ENCODE measurements at regions not wholly inside any gene's neighbourhood (a gene's known extent, or its start where the extent isn't known, plus 50 kb on each side); places are given as distances from the start of the nearest gene placed in this dataset.

DNA sequence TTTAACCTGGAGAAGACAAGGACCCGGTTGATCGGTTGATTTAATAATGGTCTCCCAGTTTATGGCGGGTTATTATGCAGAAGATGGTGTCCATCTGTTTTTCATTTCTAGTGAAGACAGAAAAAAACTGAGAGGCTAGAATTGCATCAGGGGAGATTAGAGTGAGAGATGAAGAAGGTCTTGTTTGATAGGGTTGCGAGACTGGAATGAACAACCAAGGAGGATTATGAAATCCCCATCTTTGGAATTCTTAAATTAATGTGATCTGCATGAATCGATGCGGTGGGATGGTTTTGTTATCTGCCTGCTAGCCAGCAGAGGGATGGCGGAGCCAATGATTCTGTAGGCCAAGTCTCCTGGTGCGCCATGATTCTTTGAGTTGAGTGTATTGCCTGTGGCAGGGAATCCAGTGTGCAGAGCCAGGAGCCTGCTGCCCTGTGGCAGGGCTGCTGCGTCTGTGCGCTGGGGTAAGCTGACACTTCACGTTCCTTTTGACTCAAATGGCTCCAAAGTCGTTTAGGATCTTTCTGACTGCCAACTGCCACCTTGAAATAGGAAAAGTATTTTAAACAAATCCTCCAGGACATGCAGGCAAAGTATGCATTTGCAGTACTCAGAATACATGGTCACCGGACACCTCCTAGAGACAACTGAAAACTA, 200.1 kb downstream of the CLIC5 start:
- TF ChIP-seq POLR2A (IDR thresholded peaks at IDR 0.05) (no peak), POLR2AphosphoS5 (IDR thresholded peaks at IDR 0.05) (no peak)
- TF ChIP-seq, protein P1, sequence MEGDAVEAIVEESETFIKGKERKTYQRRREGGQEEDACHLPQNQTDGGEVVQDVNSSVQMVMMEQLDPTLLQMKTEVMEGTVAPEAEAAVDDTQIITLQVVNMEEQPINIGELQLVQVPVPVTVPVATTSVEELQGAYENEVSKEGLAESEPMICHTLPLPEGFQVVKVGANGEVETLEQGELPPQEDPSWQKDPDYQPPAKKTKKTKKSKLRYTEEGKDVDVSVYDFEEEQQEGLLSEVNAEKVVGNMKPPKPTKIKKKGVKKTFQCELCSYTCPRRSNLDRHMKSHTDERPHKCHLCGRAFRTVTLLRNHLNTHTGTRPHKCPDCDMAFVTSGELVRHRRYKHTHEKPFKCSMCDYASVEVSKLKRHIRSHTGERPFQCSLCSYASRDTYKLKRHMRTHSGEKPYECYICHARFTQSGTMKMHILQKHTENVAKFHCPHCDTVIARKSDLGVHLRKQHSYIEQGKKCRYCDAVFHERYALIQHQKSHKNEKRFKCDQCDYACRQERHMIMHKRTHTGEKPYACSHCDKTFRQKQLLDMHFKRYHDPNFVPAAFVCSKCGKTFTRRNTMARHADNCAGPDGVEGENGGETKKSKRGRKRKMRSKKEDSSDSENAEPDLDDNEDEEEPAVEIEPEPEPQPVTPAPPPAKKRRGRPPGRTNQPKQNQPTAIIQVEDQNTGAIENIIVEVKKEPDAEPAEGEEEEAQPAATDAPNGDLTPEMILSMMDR (IDR thresholded peaks at IDR 0.05) = no peak

Measured in prostate gland (tissue), 2 donors.